NCI-H774 (cell line): ENCODE measurements at regions not wholly inside any gene's neighbourhood (a gene's known extent, or its start where the extent isn't known, plus 50 kb on each side); places are given as distances from the start of the nearest gene placed in this dataset.

Experiments
- DNase-seq: peaks from one replicate; lab custom pipeline; 2025; lab: John Stamatoyannopoulos, UW

GRCh38 chr18:23342506-23342905 is 110.6 kb upstream of the RIOK3 start:
- DNase-seq = no peak

GRCh38 chr18:23350188-23350587 is 102.9 kb upstream of the RIOK3 start:
- DNase-seq = no peak

GRCh38 chr18:23351521-23351920 is 101.6 kb upstream of the RIOK3 start:
- no peak for DNase-seq

GRCh38 chr18:23352042-23352441 is 101.0 kb upstream of the RIOK3 start:
- DNase-seq = no peak

GRCh38 chr18:23353459-23353858 is 99.6 kb upstream of the RIOK3 start:
- DNase-seq = no peak

GRCh38 chr18:23354625-23355024 is 98.5 kb upstream of the RIOK3 start:
- DNase-seq = no peak

- DNase-seq = no peak
Observed at GRCh38 chr18:23355206-23355605, 97.9 kb upstream of the RIOK3 start.

GRCh38 chr18:23356424-23356823 is 96.7 kb upstream of the RIOK3 start:
- no peak for DNase-seq

GRCh38 chr18:23356915-23357601 is 96.0 kb upstream of the RIOK3 start:
- DNase-seq = no peak

- DNase-seq = no peak
Observed at GRCh38 chr18:23357996-23358594, 95.0 kb upstream of the RIOK3 start.

- no peak for DNase-seq
Observed at GRCh38 chr18:23359421-23359820, 93.7 kb upstream of the RIOK3 start.

GRCh38 chr18:23363865-23364570 is 89.1 kb upstream of the RIOK3 start:
- DNase-seq = no peak

GRCh38 chr18:23365602-23366001 is 87.5 kb upstream of the RIOK3 start:
- no peak for DNase-seq

- no peak for DNase-seq
Observed at GRCh38 chr18:23369266-23369665, 83.8 kb upstream of the RIOK3 start.

- DNase-seq = no peak
Observed at GRCh38 chr18:23373570-23373969, 79.5 kb upstream of the RIOK3 start.

GRCh38 chr18:23377669-23378301 is 75.3 kb upstream of the RIOK3 start:
- DNase-seq = no peak

GRCh38 chr18:23378302-23378686 is 74.8 kb upstream of the RIOK3 start:
- DNase-seq = no peak

- DNase-seq = no peak
Observed at GRCh38 chr18:23380001-23380550, 73.0 kb upstream of the RIOK3 start.

- DNase-seq = no peak
Observed at GRCh38 chr18:23380817-23381216, 72.3 kb upstream of the RIOK3 start.

- no peak for DNase-seq
Observed at GRCh38 chr18:23383494-23383893, 69.6 kb upstream of the RIOK3 start.

- no peak for DNase-seq
Observed at GRCh38 chr18:23384778-23385736, 68.0 kb upstream of the RIOK3 start.
